Choroid plexus epithelial cell (primary cell): ENCODE measurements at regions not wholly inside any gene's neighbourhood (a gene's known extent, or its start where the extent isn't known, plus 50 kb on each side); places are given as distances from the start of the nearest gene placed in this dataset.

Experiments used
- DNase-seq: peaks from one replicate; pipeline ENCODE4 v3.0.0-alpha.2; 2010; ENCODE audit warnings: low read depth
- H3K4me3 ChIP-seq: 2 replicates; pipeline ENCODE4 v1.5.1; 2011; ENCODE audit warnings: low read depth, mild to moderate bottlenecking, control low read depth, low read length, moderate library complexity
- TF ChIP-seq, protein P1 (sequence below): conservative IDR thresholded peaks from 2 replicates; pipeline ENCODE4 v1.5.1; 2011; ENCODE audit warnings: low read depth, mild to moderate bottlenecking, control low read depth, inconsistent platforms, low read length, moderate library complexity

GRCh38 chr22:44383652-44384562, 71.2 kb upstream of the SHISAL1 start:
- TF ChIP-seq, protein P1, sequence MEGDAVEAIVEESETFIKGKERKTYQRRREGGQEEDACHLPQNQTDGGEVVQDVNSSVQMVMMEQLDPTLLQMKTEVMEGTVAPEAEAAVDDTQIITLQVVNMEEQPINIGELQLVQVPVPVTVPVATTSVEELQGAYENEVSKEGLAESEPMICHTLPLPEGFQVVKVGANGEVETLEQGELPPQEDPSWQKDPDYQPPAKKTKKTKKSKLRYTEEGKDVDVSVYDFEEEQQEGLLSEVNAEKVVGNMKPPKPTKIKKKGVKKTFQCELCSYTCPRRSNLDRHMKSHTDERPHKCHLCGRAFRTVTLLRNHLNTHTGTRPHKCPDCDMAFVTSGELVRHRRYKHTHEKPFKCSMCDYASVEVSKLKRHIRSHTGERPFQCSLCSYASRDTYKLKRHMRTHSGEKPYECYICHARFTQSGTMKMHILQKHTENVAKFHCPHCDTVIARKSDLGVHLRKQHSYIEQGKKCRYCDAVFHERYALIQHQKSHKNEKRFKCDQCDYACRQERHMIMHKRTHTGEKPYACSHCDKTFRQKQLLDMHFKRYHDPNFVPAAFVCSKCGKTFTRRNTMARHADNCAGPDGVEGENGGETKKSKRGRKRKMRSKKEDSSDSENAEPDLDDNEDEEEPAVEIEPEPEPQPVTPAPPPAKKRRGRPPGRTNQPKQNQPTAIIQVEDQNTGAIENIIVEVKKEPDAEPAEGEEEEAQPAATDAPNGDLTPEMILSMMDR: no peak
- H3K4me3 ChIP-seq: no peak overlapping the region
- no peak for DNase-seq

- no peak for DNase-seq
- H3K4me3 ChIP-seq: no peak overlapping the region
- TF ChIP-seq, protein P1: no peak
Observed at GRCh38 chr22:44383064-44383575, 70.4 kb upstream of the SHISAL1 start.

DNA sequence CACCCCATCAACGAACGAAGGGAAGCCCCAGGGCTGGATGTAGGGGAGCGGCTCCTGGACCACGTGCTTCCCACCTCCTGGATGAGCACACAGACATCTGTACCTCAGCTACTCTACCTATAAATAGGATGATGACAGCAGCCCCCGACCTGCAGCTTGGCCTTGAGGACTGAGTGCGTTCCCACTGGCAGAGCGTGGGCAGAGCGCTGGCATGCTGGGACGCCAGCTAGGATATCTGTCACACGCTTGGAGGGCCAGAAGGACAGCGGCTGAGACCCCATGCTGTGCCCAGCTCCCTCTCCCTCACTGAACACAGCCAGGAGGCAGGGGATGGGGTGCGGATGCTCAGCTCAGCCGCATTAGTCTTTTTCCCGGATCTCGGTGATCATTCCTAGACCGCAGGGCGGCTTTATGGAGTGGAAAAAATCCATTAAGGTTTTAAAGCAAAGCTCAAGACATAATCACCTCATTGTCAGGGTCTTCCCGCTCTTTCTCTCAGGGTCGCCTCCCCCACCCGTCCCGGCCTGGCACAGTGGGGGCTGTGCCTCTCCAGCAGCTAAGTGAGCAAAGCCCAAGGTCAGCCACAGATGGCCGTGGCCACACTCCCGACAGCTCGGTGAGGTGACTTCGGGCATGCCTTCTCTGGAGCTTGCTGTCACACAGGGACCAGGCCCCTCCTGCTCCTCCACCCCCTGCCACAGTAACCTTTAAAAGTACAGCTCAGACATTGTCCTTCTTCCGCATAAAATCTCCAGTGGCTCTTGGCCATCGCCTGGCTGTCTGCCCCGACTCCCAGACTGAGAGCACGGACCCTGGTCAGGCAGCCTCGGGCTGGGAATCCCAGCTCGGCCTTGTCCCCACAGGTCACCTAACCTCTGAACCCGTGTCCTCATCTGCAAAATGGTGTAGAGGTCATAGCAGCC, 69.6 kb upstream of the SHISAL1 start:
- DNase-seq: no peak
- H3K4me3 ChIP-seq: no peak overlapping the region
- TF ChIP-seq, protein P1: no peak

- no peak overlapping the region for H3K4me3 ChIP-seq
- DNase-seq: no peak
- TF ChIP-seq, protein P1: no peak
Observed at GRCh38 chr22:44381761-44382115, 69.0 kb upstream of the SHISAL1 start.

GRCh38 chr22:44380756-44381486, 68.2 kb upstream of the SHISAL1 start:
- no peak for DNase-seq
- H3K4me3 ChIP-seq: no peak overlapping the region
- TF ChIP-seq, protein P1: no peak
